ENCODE measurements at regions not wholly inside any gene's neighbourhood (a gene's known extent, or its start where the extent isn't known, plus 50 kb on each side); places are given as distances from the start of the nearest gene placed in this dataset.

DNA sequence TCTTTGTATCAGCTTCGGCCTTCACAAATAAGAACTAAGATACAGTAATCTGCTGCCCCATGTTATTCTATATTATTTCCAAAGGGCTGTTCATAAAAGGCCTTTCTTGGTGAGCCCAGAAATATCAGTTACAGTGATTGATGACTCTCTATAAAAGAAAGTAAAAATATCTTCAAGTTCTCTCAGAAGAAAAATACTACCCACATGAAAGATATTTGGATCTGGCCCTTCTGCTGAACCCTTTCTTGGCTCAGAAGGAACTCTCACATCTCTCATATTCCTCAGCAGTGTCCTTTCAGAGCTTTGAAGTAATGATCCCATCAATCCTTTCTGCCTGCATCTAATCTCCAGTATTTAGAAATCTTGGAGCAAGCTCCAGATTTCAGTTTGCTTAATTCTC lies 76.3 kb upstream of the SLITRK1 start:
- TF ChIP-seq MAX (CRISPR knock-in tag; IDR thresholded peaks at IDR 0.05) (no peak), ETV6 (CRISPR knock-in tag; IDR thresholded peaks at IDR 0.05) (no peak), TCF7 (CRISPR knock-in tag; IDR thresholded peaks at IDR 0.05; ENCODE audit: low read depth) (no peak), NR2C2 (CRISPR knock-in tag; IDR thresholded peaks at IDR 0.05) (no peak), USF1 (CRISPR knock-in tag; IDR thresholded peaks at IDR 0.05) (no peak), JUN (CRISPR knock-in tag; IDR thresholded peaks at IDR 0.05) (no peak), PREB (CRISPR knock-in tag; IDR thresholded peaks at IDR 0.05; ENCODE audit: borderline replicate concordance) (no peak), OVOL2 (CRISPR knock-in tag; IDR thresholded peaks at IDR 0.05; ENCODE audit: borderline replicate concordance) (no peak), MYBL2 (CRISPR knock-in tag; IDR thresholded peaks at IDR 0.05) (no peak), ZNF416 (CRISPR knock-in tag; IDR thresholded peaks at IDR 0.05) (no peak), ZSCAN18 (CRISPR knock-in tag; IDR thresholded peaks at IDR 0.05) (no peak)
- TF ChIP-seq, protein P1, sequence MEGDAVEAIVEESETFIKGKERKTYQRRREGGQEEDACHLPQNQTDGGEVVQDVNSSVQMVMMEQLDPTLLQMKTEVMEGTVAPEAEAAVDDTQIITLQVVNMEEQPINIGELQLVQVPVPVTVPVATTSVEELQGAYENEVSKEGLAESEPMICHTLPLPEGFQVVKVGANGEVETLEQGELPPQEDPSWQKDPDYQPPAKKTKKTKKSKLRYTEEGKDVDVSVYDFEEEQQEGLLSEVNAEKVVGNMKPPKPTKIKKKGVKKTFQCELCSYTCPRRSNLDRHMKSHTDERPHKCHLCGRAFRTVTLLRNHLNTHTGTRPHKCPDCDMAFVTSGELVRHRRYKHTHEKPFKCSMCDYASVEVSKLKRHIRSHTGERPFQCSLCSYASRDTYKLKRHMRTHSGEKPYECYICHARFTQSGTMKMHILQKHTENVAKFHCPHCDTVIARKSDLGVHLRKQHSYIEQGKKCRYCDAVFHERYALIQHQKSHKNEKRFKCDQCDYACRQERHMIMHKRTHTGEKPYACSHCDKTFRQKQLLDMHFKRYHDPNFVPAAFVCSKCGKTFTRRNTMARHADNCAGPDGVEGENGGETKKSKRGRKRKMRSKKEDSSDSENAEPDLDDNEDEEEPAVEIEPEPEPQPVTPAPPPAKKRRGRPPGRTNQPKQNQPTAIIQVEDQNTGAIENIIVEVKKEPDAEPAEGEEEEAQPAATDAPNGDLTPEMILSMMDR (IDR thresholded peaks at IDR 0.05), result no peak
- TF ChIP-seq, protein P2, sequence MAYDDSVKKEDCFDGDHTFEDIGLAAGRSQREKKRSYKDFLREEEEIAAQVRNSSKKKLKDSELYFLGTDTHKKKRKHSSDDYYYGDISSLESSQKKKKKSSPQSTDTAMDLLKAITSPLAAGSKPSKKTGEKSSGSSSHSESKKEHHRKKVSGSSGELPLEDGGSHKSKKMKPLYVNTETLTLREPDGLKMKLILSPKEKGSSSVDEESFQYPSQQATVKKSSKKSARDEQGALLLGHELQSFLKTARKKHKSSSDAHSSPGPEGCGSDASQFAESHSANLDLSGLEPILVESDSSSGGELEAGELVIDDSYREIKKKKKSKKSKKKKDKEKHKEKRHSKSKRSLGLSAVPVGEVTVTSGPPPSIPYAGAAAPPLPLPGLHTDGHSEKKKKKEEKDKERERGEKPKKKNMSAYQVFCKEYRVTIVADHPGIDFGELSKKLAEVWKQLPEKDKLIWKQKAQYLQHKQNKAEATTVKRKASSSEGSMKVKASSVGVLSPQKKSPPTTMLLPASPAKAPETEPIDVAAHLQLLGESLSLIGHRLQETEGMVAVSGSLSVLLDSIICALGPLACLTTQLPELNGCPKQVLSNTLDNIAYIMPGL (CRISPR knock-in tag; IDR thresholded peaks at IDR 0.05), result no peak
